H9 (cell line): ENCODE measurements at regions not wholly inside any gene's neighbourhood (a gene's known extent, or its start where the extent isn't known, plus 50 kb on each side); places are given as distances from the start of the nearest gene placed in this dataset.

Experiments
- DNase-seq: peaks from one replicate; pipeline ENCODE4 v3.0.0-alpha.2; 2017
- H2AFZ ChIP-seq: one replicate; pipeline ENCODE4 v1.6.1; 2013; ENCODE audit warnings: mild to moderate bottlenecking, low read length, control low read depth, moderate library complexity
- H2AK5ac ChIP-seq: 2 replicates; pipeline ENCODE4 v1.6.1; 2013; ENCODE audit warnings: low read length, control low read depth, mixed read lengths; ENCODE audit not compliant: insufficient read length
- H2BK120ac ChIP-seq: one replicate; pipeline ENCODE4 v1.6.1; 2013; ENCODE audit warnings: low read depth, mild to moderate bottlenecking, low read length, control low read depth, inconsistent platforms; ENCODE audit not compliant: poor library complexity, severe bottlenecking
- H2BK12ac ChIP-seq: 2 replicates; pipeline ENCODE4 v1.6.1; 2013; ENCODE audit warnings: low read length, control low read depth, mixed read lengths, low read depth; ENCODE audit not compliant: insufficient read length
- H2BK15ac ChIP-seq: 2 replicates; pipeline ENCODE4 v1.6.1; 2013; ENCODE audit warnings: low read depth, low read length, control low read depth
- H2BK20ac ChIP-seq: one replicate; pipeline ENCODE4 v1.6.1; 2013; ENCODE audit warnings: low read depth, mild to moderate bottlenecking, low read length, control low read depth, inconsistent platforms; ENCODE audit not compliant: poor library complexity, severe bottlenecking
- H2BK5ac ChIP-seq: 2 replicates; pipeline ENCODE4 v1.6.1; 2013; ENCODE audit warnings: low read length, control low read depth, mixed read lengths; ENCODE audit not compliant: insufficient read length
- H3K14ac ChIP-seq: 2 replicates; pipeline ENCODE4 v1.6.1; 2013; ENCODE audit warnings: low read length, control low read depth; ENCODE audit not compliant: insufficient read depth
- H3K18ac ChIP-seq: 2 replicates; pipeline ENCODE4 v1.6.1; 2013; ENCODE audit warnings: low read depth, mild to moderate bottlenecking, mixed read lengths, low read length, control low read depth; ENCODE audit not compliant: insufficient read length
- H3K23ac ChIP-seq: 2 replicates; pipeline ENCODE4 v1.6.1; 2013; ENCODE audit warnings: low read length, control low read depth, mixed read lengths, low read depth; ENCODE audit not compliant: insufficient read length
- H3K23me2 ChIP-seq: 2 replicates; pipeline ENCODE4 v1.6.1; 2013; ENCODE audit warnings: low read depth, mild to moderate bottlenecking, mixed read lengths, low read length, control low read depth; ENCODE audit not compliant: insufficient read length, poor library complexity, severe bottlenecking
- H3K27ac ChIP-seq: 2 replicates; pipeline ENCODE4 v1.5.1; 2013; ENCODE audit warnings: low read length, control low read depth, mixed read lengths, low read depth; ENCODE audit not compliant: insufficient read length
- H3K27me3 ChIP-seq: 2 replicates; pipeline ENCODE4 v1.6.1; 2013; ENCODE audit warnings: low read length, control low read depth, inconsistent platforms; ENCODE audit not compliant: insufficient read depth
- H3K4ac ChIP-seq: 2 replicates; pipeline ENCODE4 v1.6.1; 2013; ENCODE audit warnings: low read depth, mild to moderate bottlenecking, control low read depth, inconsistent platforms, low read length, moderate library complexity
- H3K4me1 ChIP-seq: 2 replicates; pipeline ENCODE4 v1.6.1; 2013; ENCODE audit warnings: low read length, control low read depth, inconsistent platforms; ENCODE audit not compliant: insufficient read depth
- H3K4me2 ChIP-seq: 2 replicates; pipeline ENCODE4 v1.6.1; 2013; ENCODE audit warnings: low read length, control low read depth, mixed read lengths; ENCODE audit not compliant: insufficient read length, insufficient read depth
- H3K56ac ChIP-seq: 2 replicates; pipeline ENCODE4 v1.6.1; 2013; ENCODE audit warnings: low read depth, mild to moderate bottlenecking, mixed read lengths, low read length, control low read depth; ENCODE audit not compliant: insufficient read length
- H3K79me1 ChIP-seq: 2 replicates; pipeline ENCODE4 v1.6.1; 2013; ENCODE audit warnings: low read depth, mild to moderate bottlenecking, moderate library complexity, low read length, control low read depth, inconsistent platforms; ENCODE audit not compliant: insufficient read depth, poor library complexity, severe bottlenecking
- H3K79me2 ChIP-seq: 2 replicates; pipeline ENCODE4 v1.6.1; 2013; ENCODE audit warnings: low read length, control low read depth, inconsistent platforms; ENCODE audit not compliant: insufficient read depth
- H3K9ac ChIP-seq: 2 replicates; pipeline ENCODE4 v1.6.1; 2013; ENCODE audit warnings: low read length, control low read depth, mixed read lengths; ENCODE audit not compliant: insufficient read length; ENCODE audit errors: extremely low read depth
- H3K9me3 ChIP-seq: one replicate; pipeline ENCODE4 v1.6.1; 2013; ENCODE audit warnings: low read depth, low read length, inconsistent platforms; ENCODE audit not compliant: control insufficient read depth
- H3T11ph ChIP-seq: one replicate; pipeline ENCODE4 v1.6.1; 2013; ENCODE audit warnings: mild to moderate bottlenecking, low read length, control low read depth, inconsistent platforms
- H4K20me1 ChIP-seq: one replicate; pipeline ENCODE4 v1.6.1; 2013; ENCODE audit not compliant: control insufficient read depth, insufficient read length, insufficient read depth
- H4K5ac ChIP-seq: 2 replicates; pipeline ENCODE4 v1.6.1; 2013; ENCODE audit warnings: low read depth, mild to moderate bottlenecking, mixed read lengths, low read length, control low read depth; ENCODE audit not compliant: insufficient read length
- H4K8ac ChIP-seq: replicated peaks from 2 replicates; pipeline ENCODE4 v1.6.1; 2013; ENCODE audit warnings: low read length, control low read depth, mixed read lengths, low read depth; ENCODE audit not compliant: insufficient read length
- H4K91ac ChIP-seq: 2 replicates; pipeline ENCODE4 v1.6.1; 2013; ENCODE audit warnings: low read depth, mild to moderate bottlenecking, moderate library complexity, mixed read lengths, low read length, control low read depth; ENCODE audit not compliant: insufficient read length
- H3K27ac Mint-ChIP-seq, 3 experiments: 2 replicates in 2 of 3; 3 replicates in 1 of 3; pipeline ENCODE4 v1.8.0; 2020 to 2021; ENCODE audit warnings: mixed read lengths in 3 of 3, mild to moderate bottlenecking in 1 of 3, moderate library complexity in 1 of 3
- H3K27me3 Mint-ChIP-seq: 2 replicates; pipeline ENCODE4 v1.8.0; 2021; ENCODE audit warnings: low read depth, mild to moderate bottlenecking, moderate library complexity, mixed read lengths
- H3K36me3 Mint-ChIP-seq, 3 experiments: 2 replicates in 2 of 3; 3 replicates in 1 of 3; pipeline ENCODE4 v1.8.0; 2020 to 2021; ENCODE audit warnings: low read depth in 3 of 3, mixed read lengths in 3 of 3; ENCODE audit not compliant: insufficient read depth in 1 of 3
- H3K4me1 Mint-ChIP-seq, 2 experiments: 2 replicates each; pipeline ENCODE4 v1.8.0; 2020; ENCODE audit warnings: mixed read lengths in 2 of 2
- H3K4me3 Mint-ChIP-seq, 2 experiments: 2 replicates in 1 of 2; 3 replicates in 1 of 2; pipeline ENCODE4 v1.8.0; 2020 to 2021; ENCODE audit warnings: mild to moderate bottlenecking in 2 of 2, mixed read lengths in 2 of 2, moderate library complexity in 1 of 2
- H3K9me3 Mint-ChIP-seq, 2 experiments: 2 replicates in 1 of 2; 3 replicates in 1 of 2; pipeline ENCODE4 v1.8.0; 2020; ENCODE audit warnings: mild to moderate bottlenecking in 2 of 2, mixed read lengths in 2 of 2, moderate library complexity in 1 of 2
- CTCF ChIP-seq: fragments of 200-600 bp; sonication (generic); conservative IDR thresholded peaks from 3 replicates; pipeline ENCODE4 v1.8.0; 2021; ENCODE audit warnings: antibody characterized with exemption, mild to moderate bottlenecking
- WGBS: extraction: QIAGEN DNeasy Blood & Tissue Kit; methylation state at CpG from one replicate; pipeline ENCODE4 v1.1.7; 2013; ENCODE audit warnings: missing lambda C conversion rate, low lambda C conversion rate, mixed read lengths; ENCODE audit not compliant: insufficient read length; ENCODE audit errors: extremely low coverage; 5-methylcytosine and 5-hydroxymethylcytosine counted together

GRCh38 chr1:10916311-10916710 is 96.1 kb upstream of the TARDBP start:
- Mint-ChIP-seq H3K27ac (no peak overlapping the region), H3K9me3 (no peaks in the 10 kb centered on the region; a peak in 1 of 5 replicates), H3K4me3 (no peak overlapping the region), H3K4me1 (peaks cover 0 to 8% of the 10 kb centered on the region in 2 experiments; a peak in 2 of 4 replicates), H3K36me3 (no peaks in the 10 kb centered on the region; a peak in 1 of 7 replicates), H3K27me3 (peaks cover 5% of the 10 kb centered on the region; the same call in 1 of the 2 replicates)
- Histone ChIP-seq H3K23ac (no peak overlapping the region), H3K23me2 (no peaks in the 10 kb centered on the region), H2BK5ac (no peak overlapping the region), H3K9ac (no peak overlapping the region), H3K4me2 (no peak overlapping the region), H2BK12ac (no peak overlapping the region), H4K5ac (no peak overlapping the region), H2AFZ (no peak overlapping the region), H3T11ph (no peak overlapping the region), H4K91ac (no peak overlapping the region), H3K14ac (no peak overlapping the region), H3K27me3 (no peaks in the 10 kb centered on the region), H2BK20ac (no peak overlapping the region), H2BK15ac (no peak overlapping the region), H3K4ac (no peak overlapping the region), H3K4me1 (no peaks in the 10 kb centered on the region), H4K20me1 (no peaks in the 10 kb centered on the region), H3K27ac (no peak overlapping the region), H3K79me1 (no peaks in the 10 kb centered on the region), H2BK120ac (no peak overlapping the region), H4K8ac (no peak overlapping the region), H3K79me2 (no peaks in the 10 kb centered on the region), H3K18ac (no peak overlapping the region), H3K56ac (no peak overlapping the region), H2AK5ac (no peak overlapping the region), H3K9me3 (no peaks in the 10 kb centered on the region)
- DNase-seq: no peak
- TF ChIP-seq CTCF: no peak
- no CpG with 5 or more reads among the region's 5 CpGs for WGBS
